ENCODE measurements at regions not wholly inside any gene's neighbourhood (a gene's known extent, or its start where the extent isn't known, plus 50 kb on each side); places are given as distances from the start of the nearest gene placed in this dataset.

DNA sequence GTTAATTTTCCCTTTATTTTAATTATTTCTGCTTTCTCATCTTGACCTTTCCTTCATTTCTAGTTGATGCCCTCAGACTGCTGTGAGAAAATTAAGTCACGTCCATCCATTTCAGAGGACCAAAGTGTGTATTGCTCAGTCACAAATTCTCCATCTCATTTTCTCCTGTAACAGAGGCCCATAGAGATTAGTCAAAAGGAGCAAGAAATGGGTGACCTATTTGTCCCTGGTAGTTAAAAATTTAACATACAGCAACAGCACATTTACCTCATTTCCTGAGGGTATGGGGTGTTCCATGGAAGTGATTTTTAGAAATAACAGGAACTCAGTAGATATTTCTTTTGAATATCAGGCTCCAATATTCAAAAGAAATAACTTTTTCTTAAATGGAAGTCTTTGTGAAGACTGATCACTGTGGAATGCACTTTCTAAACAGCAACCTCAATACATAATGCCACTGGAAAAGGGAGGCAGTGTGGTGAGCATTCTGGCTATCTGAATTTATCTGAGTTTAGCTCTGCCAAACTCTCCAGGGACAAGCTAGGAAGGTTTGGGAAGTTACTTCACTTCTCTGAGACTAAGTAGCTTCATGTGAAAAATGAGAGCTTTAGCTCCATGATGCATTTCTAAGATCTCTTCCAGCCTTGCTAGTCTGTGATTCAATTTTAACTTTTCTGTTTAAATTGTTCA, 808.2 kb downstream of the SQOR start:
- WGBS, 2 donors = 81 to 92% methylated on average over 1 of the region's 1 CpG
- DNase-seq (ENCODE audit: low spot score in 2 of 2) = no peak
- TF ChIP-seq, protein P1, sequence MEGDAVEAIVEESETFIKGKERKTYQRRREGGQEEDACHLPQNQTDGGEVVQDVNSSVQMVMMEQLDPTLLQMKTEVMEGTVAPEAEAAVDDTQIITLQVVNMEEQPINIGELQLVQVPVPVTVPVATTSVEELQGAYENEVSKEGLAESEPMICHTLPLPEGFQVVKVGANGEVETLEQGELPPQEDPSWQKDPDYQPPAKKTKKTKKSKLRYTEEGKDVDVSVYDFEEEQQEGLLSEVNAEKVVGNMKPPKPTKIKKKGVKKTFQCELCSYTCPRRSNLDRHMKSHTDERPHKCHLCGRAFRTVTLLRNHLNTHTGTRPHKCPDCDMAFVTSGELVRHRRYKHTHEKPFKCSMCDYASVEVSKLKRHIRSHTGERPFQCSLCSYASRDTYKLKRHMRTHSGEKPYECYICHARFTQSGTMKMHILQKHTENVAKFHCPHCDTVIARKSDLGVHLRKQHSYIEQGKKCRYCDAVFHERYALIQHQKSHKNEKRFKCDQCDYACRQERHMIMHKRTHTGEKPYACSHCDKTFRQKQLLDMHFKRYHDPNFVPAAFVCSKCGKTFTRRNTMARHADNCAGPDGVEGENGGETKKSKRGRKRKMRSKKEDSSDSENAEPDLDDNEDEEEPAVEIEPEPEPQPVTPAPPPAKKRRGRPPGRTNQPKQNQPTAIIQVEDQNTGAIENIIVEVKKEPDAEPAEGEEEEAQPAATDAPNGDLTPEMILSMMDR (IDR thresholded peaks at IDR 0.05) = no peak
- no peak for TF ChIP-seq POLR2A (IDR thresholded peaks at IDR 0.05)
- no peak overlapping the region for H3K4me3 ChIP-seq (ENCODE audit: low read depth, poor library complexity, severe bottlenecking)
- intact Hi-C loops (cut with DNase I; ENCODE audit: low total_unique reads) = no loop called here

DNA sequence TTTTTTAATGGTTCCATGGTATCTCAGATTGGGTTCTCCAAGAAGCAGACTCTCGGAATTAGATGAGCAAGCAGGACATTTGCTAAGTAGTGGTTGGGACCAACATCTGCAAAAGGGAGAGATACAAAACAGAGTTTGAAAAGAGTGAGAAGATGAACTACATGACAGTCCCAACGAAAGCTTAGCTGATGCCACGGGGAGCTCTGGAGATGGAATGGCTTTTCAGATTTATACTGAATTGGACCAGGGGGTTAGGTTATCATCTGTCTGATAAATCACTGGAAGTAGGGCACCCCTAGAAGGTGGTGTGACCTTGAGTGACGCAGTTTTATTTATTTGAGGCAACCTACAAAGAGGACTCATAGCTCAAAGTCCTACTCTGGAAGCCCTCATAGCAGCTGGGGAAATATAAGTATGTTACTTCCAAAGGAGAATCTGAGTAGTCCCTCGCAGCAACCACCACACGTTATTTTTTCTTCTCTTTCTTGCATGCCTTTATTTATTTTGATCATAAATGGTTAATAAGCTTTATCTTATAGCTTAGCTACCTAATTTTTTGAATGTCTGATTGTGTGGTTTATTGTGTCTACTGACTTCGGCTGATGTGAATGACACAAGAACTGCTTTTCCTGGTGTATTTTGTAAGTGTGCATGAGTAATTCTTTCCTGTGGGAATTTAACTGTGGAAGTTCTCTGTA, 815.4 kb downstream of the SQOR start:
- TF ChIP-seq, protein P1 (IDR thresholded peaks at IDR 0.05) = no peak
- TF ChIP-seq POLR2A (IDR thresholded peaks at IDR 0.05) = no peak
- no peak for DNase-seq (ENCODE audit: low spot score in 2 of 2)
- no peak overlapping the region for H3K4me3 ChIP-seq (ENCODE audit: low read depth, poor library complexity, severe bottlenecking)
- WGBS, 2 donors = 87% methylated on average over 7 of the region's 7 CpGs
- intact Hi-C loops (cut with DNase I; ENCODE audit: low total_unique reads) = no loop called here

DNA sequence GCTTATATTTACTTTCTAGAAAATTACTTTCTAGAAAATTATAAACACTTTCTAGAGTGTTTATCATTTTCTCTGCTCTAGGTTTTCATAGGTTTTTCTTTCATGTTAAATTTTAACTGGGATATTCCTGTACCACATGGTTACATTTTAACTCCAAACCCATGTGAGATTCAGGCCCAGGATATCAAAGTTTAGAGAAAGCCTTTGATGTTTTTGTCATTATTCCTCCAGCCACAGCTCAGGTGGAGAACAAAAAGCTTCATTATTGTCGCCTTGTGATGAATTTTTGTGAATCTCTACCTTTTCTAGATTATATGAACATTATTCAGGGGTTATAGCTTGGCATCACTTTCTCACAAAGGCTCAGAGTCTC, 816.0 kb downstream of the SQOR start:
- intact Hi-C loops (cut with DNase I; ENCODE audit: low total_unique reads) = no loop called here
- H3K4me3 ChIP-seq (ENCODE audit: low read depth, poor library complexity, severe bottlenecking) = no peak overlapping the region
- TF ChIP-seq POLR2A (IDR thresholded peaks at IDR 0.05) = no peak
- TF ChIP-seq, protein P1 (IDR thresholded peaks at IDR 0.05) = no peak
- no peak for DNase-seq (ENCODE audit: low spot score in 2 of 2)
- WGBS, 2 donors = 82 to 85% methylated on average over 1 of the region's 1 CpG

DNA sequence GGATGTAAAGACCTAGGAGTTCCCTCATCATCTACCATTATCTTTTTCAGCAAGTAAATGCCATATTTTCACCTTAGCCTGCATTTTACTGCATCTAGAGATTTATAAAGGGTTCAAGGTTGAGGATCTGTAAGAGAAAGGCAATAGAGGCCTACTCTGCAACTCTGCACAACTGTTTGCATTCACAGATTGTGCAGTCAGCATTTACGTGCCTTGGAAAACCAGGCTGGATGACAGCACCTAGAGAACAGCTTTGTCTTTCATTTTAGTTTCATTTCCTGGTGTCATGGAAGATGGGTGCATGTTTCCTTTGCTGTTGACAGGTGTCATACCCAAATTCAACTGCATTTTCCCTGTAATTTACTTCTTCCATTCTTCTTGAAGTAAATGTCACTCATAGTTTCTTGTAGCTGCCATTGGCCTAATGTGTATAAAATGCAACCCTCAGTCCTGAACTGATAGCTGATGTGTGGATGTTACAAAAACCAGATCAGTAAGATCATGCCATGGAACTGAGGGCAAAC, 817.5 kb downstream of the SQOR start:
- intact Hi-C loops (cut with DNase I; ENCODE audit: low total_unique reads) = no loop called here
- no peak for TF ChIP-seq POLR2A (IDR thresholded peaks at IDR 0.05)
- TF ChIP-seq, protein P1 (IDR thresholded peaks at IDR 0.05) = no peak
- WGBS, 2 donors = 0 to 57% methylated on average over 1 of the region's 1 CpG
- DNase-seq (ENCODE audit: low spot score in 2 of 2) = no peak
- no peak overlapping the region for H3K4me3 ChIP-seq (ENCODE audit: low read depth, poor library complexity, severe bottlenecking)

DNA sequence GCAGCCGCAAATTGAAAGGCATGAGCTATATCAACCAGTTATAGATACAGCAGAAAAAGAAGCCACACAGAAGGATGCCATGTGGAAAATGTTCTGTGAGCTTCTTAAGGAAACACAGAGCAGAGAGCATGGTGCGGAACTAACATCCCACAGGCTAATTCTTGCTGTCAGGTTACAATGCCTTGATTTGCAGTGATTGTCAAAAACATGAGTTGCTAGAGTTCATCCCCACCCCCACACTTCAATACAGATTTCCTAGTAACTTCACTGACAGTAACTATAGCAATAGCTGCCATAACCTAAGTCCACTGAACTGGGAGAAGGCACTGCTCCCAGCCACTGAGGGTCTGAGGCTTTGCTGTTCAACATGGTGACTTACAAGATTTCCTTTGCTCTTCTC, 821.6 kb downstream of the SQOR start:
- no peak overlapping the region for H3K4me3 ChIP-seq (ENCODE audit: low read depth, poor library complexity, severe bottlenecking)
- WGBS, 2 donors = 90 to 93% methylated on average over 2 of the region's 2 CpGs
- DNase-seq (ENCODE audit: low spot score in 2 of 2) = no peak
- TF ChIP-seq, protein P1 (IDR thresholded peaks at IDR 0.05) = no peak
- no peak for TF ChIP-seq POLR2A (IDR thresholded peaks at IDR 0.05)
- intact Hi-C loops (cut with DNase I; ENCODE audit: low total_unique reads) = no loop called here

Measured in lower leg skin (tissue), 4 donors.